ENCODE measurements at regions not wholly inside any gene's neighbourhood (a gene's known extent, or its start where the extent isn't known, plus 50 kb on each side); places are given as distances from the start of the nearest gene placed in this dataset.

DNA sequence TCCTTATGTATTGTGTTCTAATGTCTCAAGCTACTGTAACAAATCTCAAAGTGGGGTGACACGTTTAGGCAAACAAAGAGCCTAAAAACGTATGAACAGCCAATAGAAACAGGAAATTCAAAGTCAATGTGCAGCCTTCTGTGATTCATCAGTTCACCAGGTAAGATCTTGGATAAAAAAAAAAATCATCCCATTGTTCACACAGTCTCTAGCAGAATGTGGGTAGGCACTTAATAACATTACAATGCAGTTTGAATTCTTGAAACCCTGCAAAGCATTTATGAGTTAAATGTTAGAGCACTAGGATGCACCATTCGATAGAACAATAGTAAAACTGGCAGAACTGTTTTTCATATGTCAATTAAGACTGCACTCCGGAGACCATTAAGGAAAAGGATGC, 88.2 kb upstream of the HDAC9 start:
- TF ChIP-seq CEBPB (IDR thresholded peaks at IDR 0.05; ENCODE audit: borderline replicate concordance, low read depth, low read length): no peak
- no peak for TF ChIP-seq ZFP36 (IDR thresholded peaks at IDR 0.05; ENCODE audit: borderline replicate concordance, low read depth, low read length, partially characterized antibody)
- TF ChIP-seq CHD4 (IDR thresholded peaks at IDR 0.05; ENCODE audit: borderline replicate concordance, low read length): no peak
- no peak for TF ChIP-seq ZNF501 (CRISPR knock-in tag; IDR thresholded peaks at IDR 0.05)
- TF ChIP-seq ZNF772 (CRISPR knock-in tag; IDR thresholded peaks at IDR 0.05): no peak
- TF ChIP-seq ZNF546 (CRISPR knock-in tag; conservative IDR thresholded peaks at IDR 0.05): no peak
- TF ChIP-seq, protein P1, sequence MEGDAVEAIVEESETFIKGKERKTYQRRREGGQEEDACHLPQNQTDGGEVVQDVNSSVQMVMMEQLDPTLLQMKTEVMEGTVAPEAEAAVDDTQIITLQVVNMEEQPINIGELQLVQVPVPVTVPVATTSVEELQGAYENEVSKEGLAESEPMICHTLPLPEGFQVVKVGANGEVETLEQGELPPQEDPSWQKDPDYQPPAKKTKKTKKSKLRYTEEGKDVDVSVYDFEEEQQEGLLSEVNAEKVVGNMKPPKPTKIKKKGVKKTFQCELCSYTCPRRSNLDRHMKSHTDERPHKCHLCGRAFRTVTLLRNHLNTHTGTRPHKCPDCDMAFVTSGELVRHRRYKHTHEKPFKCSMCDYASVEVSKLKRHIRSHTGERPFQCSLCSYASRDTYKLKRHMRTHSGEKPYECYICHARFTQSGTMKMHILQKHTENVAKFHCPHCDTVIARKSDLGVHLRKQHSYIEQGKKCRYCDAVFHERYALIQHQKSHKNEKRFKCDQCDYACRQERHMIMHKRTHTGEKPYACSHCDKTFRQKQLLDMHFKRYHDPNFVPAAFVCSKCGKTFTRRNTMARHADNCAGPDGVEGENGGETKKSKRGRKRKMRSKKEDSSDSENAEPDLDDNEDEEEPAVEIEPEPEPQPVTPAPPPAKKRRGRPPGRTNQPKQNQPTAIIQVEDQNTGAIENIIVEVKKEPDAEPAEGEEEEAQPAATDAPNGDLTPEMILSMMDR (CRISPR knock-in tag; IDR thresholded peaks at IDR 0.05): no peak
- no peak for TF ChIP-seq ZBTB43 (CRISPR knock-in tag; conservative IDR thresholded peaks at IDR 0.05)
- TF ChIP-seq HMG20B (CRISPR knock-in tag; conservative IDR thresholded peaks at IDR 0.05): no peak
- TF ChIP-seq TCF12 (IDR thresholded peaks at IDR 0.05): no peak
- no peak for TF ChIP-seq TCF12 (CRISPR knock-in tag; IDR thresholded peaks at IDR 0.05)
